ENCODE measurements at regions not wholly inside any gene's neighbourhood (a gene's known extent, or its start where the extent isn't known, plus 50 kb on each side); places are given as distances from the start of the nearest gene placed in this dataset.

DNA sequence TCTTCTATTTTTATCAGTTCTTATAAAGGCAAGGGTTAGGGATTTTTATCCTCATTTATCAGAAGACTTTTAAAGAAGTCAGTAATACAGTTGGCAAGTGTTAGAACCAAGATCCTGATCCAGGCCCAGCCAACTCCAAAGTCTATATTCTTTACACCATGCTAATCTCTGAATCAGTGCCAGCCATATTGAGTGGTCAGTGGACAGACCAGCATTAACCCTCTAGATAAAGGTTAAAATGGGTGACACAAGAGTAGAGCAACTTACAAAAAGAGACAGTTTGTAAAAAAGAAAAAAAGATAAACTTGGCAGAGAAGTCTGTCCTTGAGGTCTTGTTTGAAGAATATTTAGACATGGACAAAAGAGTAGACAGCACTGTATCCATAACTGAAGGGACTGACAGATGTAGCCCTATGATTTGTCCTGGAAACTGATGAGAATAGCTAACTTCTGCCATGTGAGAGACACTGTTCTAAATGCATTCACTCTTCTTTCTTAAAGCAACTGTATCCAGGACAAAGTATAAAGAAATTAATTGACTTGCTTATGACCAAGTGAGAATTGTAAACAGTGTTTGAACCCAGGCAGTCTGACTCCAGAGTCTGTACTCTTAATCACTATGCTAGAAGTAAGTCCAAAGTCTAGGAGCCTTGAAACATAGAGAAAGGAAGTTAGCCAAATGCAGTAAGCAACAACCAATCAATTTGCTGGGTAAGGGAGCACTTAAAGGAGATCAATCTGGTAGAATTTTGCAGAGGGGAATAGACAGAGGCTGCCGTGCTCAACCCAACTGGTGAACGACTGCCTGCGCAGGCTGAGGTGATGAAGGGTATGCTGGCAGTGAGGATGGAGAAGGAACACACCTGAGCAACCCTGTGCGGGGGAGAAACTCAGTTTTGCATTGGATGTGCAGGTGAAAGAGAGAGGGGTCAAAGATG is 103.7 kb downstream of the TTC6 start:
- no peaks in the 10 kb centered on the region for H3K36me3 Mint-ChIP-seq (ENCODE audit: low read depth, unreplicated experiment)
- H3K27me3 Mint-ChIP-seq (ENCODE audit: unreplicated experiment), result no peaks in the 10 kb centered on the region
- DNase-seq (ENCODE audit: low spot score), result no peak
- TF ChIP-seq, protein P1, sequence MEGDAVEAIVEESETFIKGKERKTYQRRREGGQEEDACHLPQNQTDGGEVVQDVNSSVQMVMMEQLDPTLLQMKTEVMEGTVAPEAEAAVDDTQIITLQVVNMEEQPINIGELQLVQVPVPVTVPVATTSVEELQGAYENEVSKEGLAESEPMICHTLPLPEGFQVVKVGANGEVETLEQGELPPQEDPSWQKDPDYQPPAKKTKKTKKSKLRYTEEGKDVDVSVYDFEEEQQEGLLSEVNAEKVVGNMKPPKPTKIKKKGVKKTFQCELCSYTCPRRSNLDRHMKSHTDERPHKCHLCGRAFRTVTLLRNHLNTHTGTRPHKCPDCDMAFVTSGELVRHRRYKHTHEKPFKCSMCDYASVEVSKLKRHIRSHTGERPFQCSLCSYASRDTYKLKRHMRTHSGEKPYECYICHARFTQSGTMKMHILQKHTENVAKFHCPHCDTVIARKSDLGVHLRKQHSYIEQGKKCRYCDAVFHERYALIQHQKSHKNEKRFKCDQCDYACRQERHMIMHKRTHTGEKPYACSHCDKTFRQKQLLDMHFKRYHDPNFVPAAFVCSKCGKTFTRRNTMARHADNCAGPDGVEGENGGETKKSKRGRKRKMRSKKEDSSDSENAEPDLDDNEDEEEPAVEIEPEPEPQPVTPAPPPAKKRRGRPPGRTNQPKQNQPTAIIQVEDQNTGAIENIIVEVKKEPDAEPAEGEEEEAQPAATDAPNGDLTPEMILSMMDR (IDR thresholded peaks at IDR 0.05; ENCODE audit: unreplicated experiment), result no peak
- H3K4me3 Mint-ChIP-seq (ENCODE audit: unreplicated experiment), result no peak overlapping the region
- no peak overlapping the region for H3K27ac Mint-ChIP-seq (ENCODE audit: unreplicated experiment)
- no peaks in the 10 kb centered on the region for H3K4me1 Mint-ChIP-seq (ENCODE audit: unreplicated experiment)
- no peaks in the 10 kb centered on the region for H3K9me3 Mint-ChIP-seq (ENCODE audit: unreplicated experiment)

DNA sequence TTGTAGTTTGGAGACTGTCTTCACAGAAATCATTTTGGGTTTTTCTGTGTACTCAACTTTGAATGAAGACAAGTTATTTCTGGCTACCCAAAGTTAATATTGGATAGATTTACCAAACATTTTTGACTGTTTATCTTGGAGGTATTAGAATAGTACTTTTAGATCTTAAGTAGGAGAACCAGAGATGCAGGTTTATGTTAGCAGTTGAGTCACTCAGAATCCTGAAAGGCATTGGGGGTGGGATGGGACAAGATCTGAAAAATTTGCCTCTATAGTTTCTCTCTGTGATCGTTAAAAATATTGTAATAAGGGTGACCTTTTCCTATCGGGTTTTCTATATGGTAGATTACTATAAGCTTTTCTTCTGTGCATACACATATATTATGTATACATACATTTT is 112.3 kb downstream of the TTC6 start:
- H3K27ac Mint-ChIP-seq (ENCODE audit: unreplicated experiment), result no peak overlapping the region
- TF ChIP-seq, protein P1 (IDR thresholded peaks at IDR 0.05; ENCODE audit: unreplicated experiment), result no peak
- DNase-seq (ENCODE audit: low spot score), result no peak
- no peaks in the 10 kb centered on the region for H3K36me3 Mint-ChIP-seq (ENCODE audit: low read depth, unreplicated experiment)
- H3K27me3 Mint-ChIP-seq (ENCODE audit: unreplicated experiment), result no peaks in the 10 kb centered on the region
- H3K4me1 Mint-ChIP-seq (ENCODE audit: unreplicated experiment), result peaks cover 8% of the 10 kb centered on the region
- H3K9me3 Mint-ChIP-seq (ENCODE audit: unreplicated experiment), result no peaks in the 10 kb centered on the region
- no peak overlapping the region for H3K4me3 Mint-ChIP-seq (ENCODE audit: unreplicated experiment)

DNA sequence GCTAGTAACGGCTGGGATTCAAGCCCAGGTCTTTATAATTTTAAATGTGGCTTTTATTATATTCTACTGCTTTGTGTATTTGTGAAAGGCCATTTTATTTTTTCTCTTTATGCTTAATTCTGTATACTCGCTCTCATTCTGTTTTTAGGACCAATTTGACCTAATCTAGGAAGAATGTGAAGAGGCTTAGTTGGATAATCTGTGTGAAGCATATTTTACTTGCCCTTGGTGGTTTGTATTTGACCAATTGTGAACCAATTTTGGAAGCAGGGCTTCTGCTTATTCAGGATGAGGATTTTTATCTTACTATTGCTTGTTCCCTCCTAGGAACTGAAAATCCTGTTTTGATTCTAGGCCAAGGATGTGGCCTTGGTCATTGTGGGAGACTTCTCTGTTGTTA is 113.1 kb downstream of the TTC6 start:
- TF ChIP-seq, protein P1 (IDR thresholded peaks at IDR 0.05; ENCODE audit: unreplicated experiment), result no peak
- H3K9me3 Mint-ChIP-seq (ENCODE audit: unreplicated experiment), result no peaks in the 10 kb centered on the region
- peaks cover 8% of the 10 kb centered on the region for H3K4me1 Mint-ChIP-seq (ENCODE audit: unreplicated experiment)
- H3K36me3 Mint-ChIP-seq (ENCODE audit: low read depth, unreplicated experiment), result no peaks in the 10 kb centered on the region
- H3K27ac Mint-ChIP-seq (ENCODE audit: unreplicated experiment), result no peak overlapping the region
- no peaks in the 10 kb centered on the region for H3K27me3 Mint-ChIP-seq (ENCODE audit: unreplicated experiment)
- H3K4me3 Mint-ChIP-seq (ENCODE audit: unreplicated experiment), result no peak overlapping the region
- DNase-seq (ENCODE audit: low spot score), result no peak

DNA sequence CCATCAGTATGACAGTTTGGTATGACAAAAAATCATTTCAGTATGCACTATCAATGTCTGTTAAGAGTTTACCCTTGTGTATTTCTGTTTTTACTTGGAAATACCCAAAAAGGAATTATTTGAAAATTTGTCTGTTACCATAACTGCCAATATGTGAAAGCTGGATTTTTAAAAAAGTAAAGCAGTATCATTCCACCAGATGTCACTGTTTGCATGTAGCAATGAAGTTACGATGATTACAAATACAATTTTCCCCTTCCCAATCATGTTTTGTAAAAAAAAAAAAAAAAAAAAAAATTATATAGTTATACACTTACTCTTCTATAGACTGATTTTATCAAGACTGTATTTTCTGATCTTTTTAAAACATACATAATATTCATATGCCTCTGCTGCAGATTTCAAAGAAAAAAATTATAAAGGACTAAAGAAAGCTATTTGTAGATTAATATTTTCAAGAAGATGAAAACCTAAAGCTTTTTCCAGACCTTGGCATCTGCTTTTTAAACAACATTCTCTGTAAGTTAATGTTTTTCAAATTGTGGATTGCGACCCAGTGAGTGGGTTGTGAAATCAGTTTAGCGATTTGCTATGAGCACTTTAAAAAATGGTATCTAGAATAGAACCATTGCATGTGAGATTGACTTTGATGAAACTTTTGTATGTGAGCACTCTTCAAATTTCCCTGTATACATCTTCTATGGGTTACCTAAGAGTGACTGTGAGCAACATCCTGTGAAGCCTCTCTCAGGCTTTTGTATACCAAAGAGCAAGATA is 114.2 kb downstream of the TTC6 start:
- Mint-ChIP-seq H3K27me3 (ENCODE audit: unreplicated experiment) (no peaks in the 10 kb centered on the region), H3K27ac (ENCODE audit: unreplicated experiment) (no peak overlapping the region), H3K36me3 (ENCODE audit: low read depth, unreplicated experiment) (no peaks in the 10 kb centered on the region), H3K9me3 (ENCODE audit: unreplicated experiment) (no peaks in the 10 kb centered on the region), H3K4me3 (ENCODE audit: unreplicated experiment) (no peak overlapping the region), H3K4me1 (ENCODE audit: unreplicated experiment) (peaks cover 8% of the 10 kb centered on the region)
- TF ChIP-seq, protein P1 (IDR thresholded peaks at IDR 0.05; ENCODE audit: unreplicated experiment), result peak; percentile 65
- DNase-seq (ENCODE audit: low spot score), result no peak

All from endothelial cell (in vitro differentiated cells).